GM12892 (cell line): ENCODE measurements at regions not wholly inside any gene's neighbourhood (a gene's known extent, or its start where the extent isn't known, plus 50 kb on each side); places are given as distances from the start of the nearest gene placed in this dataset.

Experiments used
- POLR2A ChIP-seq: IDR thresholded peaks from 2 replicates; pipeline ENCODE4 v1.6.1; 2011; ENCODE audit warnings: low read depth, low read length, control low read depth
- POLR2AphosphoS5 ChIP-seq: IDR thresholded peaks from 2 replicates; pipeline ENCODE4 v1.6.1; 2011; ENCODE audit warnings: low read depth, low read length, control low read depth
- TAF1 ChIP-seq: IDR thresholded peaks from 2 replicates; pipeline ENCODE4 v1.6.1; 2011; ENCODE audit warnings: low read depth, mild to moderate bottlenecking, control low read depth, low read length, borderline replicate concordance

DNA sequence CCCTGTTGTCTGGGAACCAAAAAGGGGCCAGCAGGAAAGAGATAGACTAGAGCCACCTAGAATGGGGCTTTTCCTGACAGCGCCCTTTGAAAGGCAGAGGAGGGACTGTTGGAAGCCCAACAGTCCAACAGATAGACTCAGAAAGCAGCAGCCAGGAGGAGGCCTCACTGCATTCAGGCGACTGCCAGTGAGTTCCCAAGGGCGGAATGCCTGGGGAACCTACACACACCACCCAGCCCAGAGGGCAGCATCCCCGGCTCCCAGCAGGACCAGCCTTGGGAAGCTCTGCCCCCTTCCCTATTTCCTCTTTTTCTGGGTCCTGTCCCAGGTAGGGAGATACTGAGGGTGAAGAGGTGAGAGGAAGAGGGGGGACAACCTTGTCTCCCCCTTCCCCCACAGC is 192.4 kb upstream of the KLF4 start:
- TF ChIP-seq POLR2A (no peak), POLR2AphosphoS5 (no peak), TAF1 (no peak)
